ENCODE measurements at regions not wholly inside any gene's neighbourhood (a gene's known extent, or its start where the extent isn't known, plus 50 kb on each side); places are given as distances from the start of the nearest gene placed in this dataset.

DNA sequence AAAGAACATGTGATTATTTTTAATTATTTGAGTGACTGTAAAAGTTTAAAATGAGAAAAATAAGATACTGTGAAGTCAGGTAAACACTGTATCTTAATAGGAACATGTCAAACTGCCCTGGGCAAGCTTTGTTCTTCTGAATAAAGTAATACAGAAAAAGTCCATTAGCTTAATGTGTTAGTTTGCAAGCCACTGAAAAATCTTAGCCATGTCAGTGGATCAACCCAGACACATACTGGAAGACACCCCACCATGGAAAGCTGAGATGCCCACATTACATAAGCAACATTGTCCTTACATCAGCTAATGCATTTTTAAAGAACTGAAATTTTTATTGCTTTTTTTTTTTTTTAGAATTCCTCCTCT, 155.2 kb downstream of the BBOX1 start:
- no peak for TF ChIP-seq POLR2A (IDR thresholded peaks at IDR 0.05)
- TF ChIP-seq, protein P1, sequence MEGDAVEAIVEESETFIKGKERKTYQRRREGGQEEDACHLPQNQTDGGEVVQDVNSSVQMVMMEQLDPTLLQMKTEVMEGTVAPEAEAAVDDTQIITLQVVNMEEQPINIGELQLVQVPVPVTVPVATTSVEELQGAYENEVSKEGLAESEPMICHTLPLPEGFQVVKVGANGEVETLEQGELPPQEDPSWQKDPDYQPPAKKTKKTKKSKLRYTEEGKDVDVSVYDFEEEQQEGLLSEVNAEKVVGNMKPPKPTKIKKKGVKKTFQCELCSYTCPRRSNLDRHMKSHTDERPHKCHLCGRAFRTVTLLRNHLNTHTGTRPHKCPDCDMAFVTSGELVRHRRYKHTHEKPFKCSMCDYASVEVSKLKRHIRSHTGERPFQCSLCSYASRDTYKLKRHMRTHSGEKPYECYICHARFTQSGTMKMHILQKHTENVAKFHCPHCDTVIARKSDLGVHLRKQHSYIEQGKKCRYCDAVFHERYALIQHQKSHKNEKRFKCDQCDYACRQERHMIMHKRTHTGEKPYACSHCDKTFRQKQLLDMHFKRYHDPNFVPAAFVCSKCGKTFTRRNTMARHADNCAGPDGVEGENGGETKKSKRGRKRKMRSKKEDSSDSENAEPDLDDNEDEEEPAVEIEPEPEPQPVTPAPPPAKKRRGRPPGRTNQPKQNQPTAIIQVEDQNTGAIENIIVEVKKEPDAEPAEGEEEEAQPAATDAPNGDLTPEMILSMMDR (IDR thresholded peaks at IDR 0.05) = no peak
